Right ventricle myocardium superior (tissue), 1 donor: ENCODE measurements at regions not wholly inside any gene's neighbourhood (a gene's known extent, or its start where the extent isn't known, plus 50 kb on each side); places are given as distances from the start of the nearest gene placed in this dataset.
A peak's percentile ranks its signal among the peaks of the same experiment; 100 is the strongest.

Source experiments
- ATAC-seq: fragments of 200-7000 bp; cut with Tn5 transposase; one replicate; pipeline ENCODE4 v1.9.1; 2020; ENCODE audit warnings: mild to moderate bottlenecking; ENCODE audit not compliant: poor library complexity
- DNase-seq: peaks from one replicate; pipeline ENCODE4 v3.0.0-alpha.2; 2020
- intact Hi-C: fragments of 100-400 bp; cut with DNase I; formaldehyde crosslinking; loops from one replicate; pipeline ENCODE4 v1.11.2; 2022
- donor health status: DM: no; HTN: yes; CAD: no; lungs with severe emphysema.

GRCh38 chr2:144690771-144691170 lies 170.9 kb upstream of the ZEB2 start:
- intact Hi-C loops = no loop called here
- ATAC-seq = no peak

GRCh38 chr2:144686518-144687215 lies 166.7 kb upstream of the ZEB2 start:
- no peak for DNase-seq
- intact Hi-C loops = no loop called here
- peak; percentile 62 for ATAC-seq

More at GRCh38 chr2:144690771-144691170, 170.9 kb upstream of the ZEB2 start:
- DNase-seq = no peak

GRCh38 chr2:144683966-144684365 lies 164.0 kb upstream of the ZEB2 start:
- no peak for DNase-seq
- no peak for ATAC-seq
- intact Hi-C loops = no loop called here

DNA sequence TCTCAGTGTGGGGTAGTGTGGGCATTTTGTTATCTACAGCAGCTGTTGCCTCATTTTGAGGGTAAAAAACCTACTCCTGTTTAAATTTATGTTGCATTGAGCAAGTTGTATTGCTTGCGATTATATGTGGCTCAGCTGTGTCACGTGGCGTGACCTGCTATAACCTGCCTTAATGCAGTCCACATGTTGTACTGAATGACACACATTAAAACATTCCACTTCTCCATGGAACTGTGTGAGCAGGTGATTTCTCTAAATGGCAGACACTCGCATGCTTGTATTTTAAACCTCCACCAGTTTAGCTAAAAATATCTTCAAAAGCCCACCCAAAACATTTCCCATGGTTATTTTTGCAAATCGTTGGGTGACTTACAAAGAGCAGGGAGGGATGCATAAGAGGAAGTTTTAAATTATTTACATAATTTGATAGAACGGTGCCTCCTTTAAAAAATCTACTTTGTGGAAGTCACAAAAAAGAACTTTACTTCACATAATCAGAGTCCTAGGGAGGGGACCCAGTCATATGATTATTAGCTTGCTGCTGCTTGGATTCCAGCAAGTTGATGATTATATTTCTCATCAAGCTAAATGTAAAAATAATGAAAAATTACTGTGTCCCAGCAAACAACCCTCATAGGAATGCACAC lies 163.3 kb upstream of the ZEB2 start:
- intact Hi-C loops = no loop called here
- no peak for DNase-seq
- no peak for ATAC-seq

DNA sequence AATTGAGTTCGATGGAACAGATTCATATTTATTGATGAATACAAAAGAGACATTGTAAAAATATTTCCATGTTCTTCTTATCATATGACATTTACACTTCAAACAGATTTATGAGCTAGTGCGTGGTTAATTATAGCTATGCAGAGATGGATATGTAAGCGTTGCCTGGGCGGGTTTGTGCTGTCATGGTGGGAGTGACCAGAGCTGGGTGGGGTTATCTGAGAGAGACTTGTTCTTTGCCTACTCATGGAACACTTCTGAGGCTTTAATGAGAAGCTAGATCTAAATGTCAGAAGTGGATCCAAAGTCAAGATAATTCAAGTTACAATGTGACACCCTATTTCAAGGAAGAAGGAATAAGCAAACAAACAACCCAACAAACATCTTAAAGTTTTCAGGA lies 162.3 kb upstream of the ZEB2 start:
- ATAC-seq (no peak), DNase-seq (no peak)
- intact Hi-C loops = no loop called here

DNA sequence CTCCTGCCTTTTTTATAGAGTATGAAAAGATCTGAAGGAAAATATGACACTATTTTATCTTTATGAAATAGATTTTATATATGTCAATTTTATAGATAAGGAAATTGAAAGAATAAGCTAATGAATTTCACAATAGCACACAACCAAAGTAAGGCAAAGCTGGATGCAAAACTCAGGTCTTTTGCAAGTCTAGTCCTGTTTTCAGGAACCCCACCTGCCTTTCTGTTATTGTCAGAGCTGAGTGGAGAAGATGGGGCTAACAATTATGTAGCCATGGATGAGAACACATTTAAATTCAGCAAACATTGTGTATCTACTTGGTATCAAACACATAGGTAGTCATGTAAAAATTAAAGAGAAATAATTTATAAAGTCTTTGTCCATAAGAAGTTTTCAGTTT lies 161.5 kb upstream of the ZEB2 start:
- no peak for DNase-seq

GRCh38 chr2:144679942-144680341 lies 160.0 kb upstream of the ZEB2 start:
- intact Hi-C loops = no loop called here
- no peak for ATAC-seq
- no peak for DNase-seq

More for the DNA sequence above, 161.5 kb upstream of the ZEB2 start:
- intact Hi-C loops = no loop called here
- no peak for ATAC-seq

DNA sequence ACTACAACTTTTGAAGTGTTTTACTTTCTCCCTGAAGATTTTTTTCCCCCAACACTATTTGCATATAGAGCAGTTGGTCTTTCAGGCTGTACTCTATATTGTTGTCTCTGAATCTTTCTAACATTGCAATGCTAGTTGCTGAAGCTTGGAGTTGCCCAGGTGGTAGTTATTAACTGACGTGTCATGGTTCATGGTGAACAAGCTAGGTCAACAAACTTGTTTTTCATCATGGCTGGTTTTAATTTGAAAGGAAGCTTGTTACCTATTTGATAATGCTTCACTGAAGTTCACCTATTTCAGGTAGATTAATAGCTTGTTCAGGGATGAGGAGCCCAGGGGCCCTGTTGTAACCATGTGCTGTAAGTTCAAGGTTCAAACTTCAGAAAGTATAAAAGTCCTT lies 158.8 kb upstream of the ZEB2 start:
- no peak for ATAC-seq
- DNase-seq = no peak
- intact Hi-C loops = no loop called here

GRCh38 chr2:144675731-144676130 lies 155.8 kb upstream of the ZEB2 start:
- no peak for ATAC-seq

DNA sequence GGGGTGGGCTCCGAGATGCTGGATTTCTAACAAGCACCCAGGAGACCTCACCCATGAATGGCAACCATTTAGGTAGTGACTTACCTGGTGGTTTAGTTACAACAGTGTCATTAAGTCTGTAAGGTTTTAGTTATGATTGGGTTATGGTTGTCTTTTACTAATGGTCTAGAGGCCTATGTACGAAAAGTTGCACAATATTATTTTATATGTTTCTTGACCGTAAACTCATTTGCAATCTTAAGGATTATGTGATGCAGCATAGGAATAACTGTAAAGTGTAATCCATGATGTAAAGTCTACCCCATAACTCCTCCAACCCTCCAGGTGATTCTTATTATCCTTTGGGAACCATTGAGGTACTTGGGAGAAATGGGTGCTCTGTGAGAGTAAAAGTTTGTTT lies 155.4 kb upstream of the ZEB2 start:
- intact Hi-C loops = no loop called here
- DNase-seq = no peak
- no peak for ATAC-seq

More at GRCh38 chr2:144675731-144676130, 155.8 kb upstream of the ZEB2 start:
- no peak for DNase-seq
- intact Hi-C loops = no loop called here

GRCh38 chr2:144674071-144674470 lies 154.2 kb upstream of the ZEB2 start:
- intact Hi-C loops = no loop called here
- DNase-seq (no peak), ATAC-seq (no peak)

DNA sequence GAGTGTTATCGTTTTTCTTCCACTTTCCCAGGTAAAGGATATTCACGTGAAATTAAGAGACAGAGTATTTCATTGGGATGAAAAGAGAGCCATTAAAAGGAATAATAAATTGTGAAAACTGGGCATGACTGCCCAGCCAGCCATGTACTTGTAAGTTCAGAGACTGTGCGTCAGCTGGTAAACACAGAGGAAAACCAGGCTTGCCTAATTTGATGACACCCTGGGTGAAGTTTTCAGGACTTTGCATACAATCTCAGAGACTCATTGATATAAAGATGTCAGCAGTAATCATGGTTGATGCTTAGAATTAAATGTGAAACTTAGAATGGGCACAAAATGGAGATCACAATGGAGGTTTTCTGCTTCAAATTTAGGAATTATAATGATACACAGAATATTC lies 153.5 kb upstream of the ZEB2 start:
- intact Hi-C loops = no loop called here
- ATAC-seq (no peak), DNase-seq (no peak)

DNA sequence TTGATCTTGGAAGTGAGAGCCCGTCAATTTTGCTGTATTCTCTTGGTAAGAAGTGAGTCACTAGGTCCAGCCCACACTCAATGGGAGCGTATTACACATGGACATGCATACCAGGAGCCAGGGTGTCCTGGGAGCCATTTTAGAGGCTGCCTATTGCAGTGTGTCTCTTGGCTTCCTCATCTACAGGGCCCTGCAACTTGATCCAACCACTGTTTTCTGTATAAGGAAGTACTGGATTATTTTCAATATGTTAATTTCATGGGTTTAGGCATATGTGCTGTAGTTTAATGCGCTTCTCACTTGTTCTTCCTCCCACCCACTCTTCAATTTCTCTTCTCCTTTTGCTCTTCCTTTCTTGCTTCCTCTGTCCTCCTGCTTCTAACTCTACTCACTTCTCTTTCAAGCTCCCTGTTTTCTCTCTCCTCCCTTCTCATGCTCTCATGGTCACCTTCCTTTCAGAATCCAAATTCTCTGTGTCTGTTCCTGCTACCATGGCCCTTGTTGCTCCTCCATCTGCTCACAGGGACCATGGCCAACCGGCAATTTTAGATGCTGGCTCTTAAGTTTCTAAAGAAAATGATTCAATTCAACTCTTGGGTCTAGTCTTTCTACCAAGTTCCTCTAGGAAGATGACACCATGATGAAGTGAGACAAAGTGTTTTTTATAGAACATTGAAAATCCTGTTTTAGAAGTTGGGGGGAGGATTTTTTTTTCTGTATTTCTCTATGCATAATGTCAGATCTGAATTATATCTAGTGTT lies 152.0 kb upstream of the ZEB2 start:
- intact Hi-C loops = no loop called here
- ATAC-seq (peak; percentile 78), DNase-seq (no peak)

GRCh38 chr2:144670738-144671137 lies 150.8 kb upstream of the ZEB2 start:
- ATAC-seq = no peak
- intact Hi-C loops = no loop called here
- no peak for DNase-seq

DNA sequence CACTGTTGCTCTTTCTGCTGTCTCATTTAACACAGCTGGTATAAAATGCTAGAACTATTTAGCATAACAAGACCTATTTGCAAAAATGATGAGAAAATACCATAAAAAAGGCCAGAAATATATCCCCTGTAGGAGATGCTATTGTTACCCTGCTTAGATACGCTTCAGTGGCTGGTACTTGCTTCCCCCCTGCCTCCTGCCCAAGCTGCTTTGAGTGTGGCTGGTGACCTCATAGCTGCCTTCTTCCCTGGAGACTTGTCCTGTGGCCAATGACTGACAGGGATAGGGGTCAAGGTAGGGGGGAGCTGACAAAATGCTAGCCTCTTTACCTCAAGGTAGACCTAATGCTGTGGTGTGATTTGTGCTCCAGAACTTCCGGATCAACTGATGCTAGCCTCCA lies 150.2 kb upstream of the ZEB2 start:
- DNase-seq = no peak
- intact Hi-C loops = no loop called here
- ATAC-seq = no peak

GRCh38 chr2:144669196-144669987 lies 149.5 kb upstream of the ZEB2 start:
- intact Hi-C loops = no loop called here
- DNase-seq (no peak), ATAC-seq (no peak)

- ATAC-seq (no peak), DNase-seq (no peak)
- intact Hi-C loops = no loop called here
These were observed 148.7 kb upstream of the ZEB2 start for GRCh38 chr2:144668493-144669110.

DNA sequence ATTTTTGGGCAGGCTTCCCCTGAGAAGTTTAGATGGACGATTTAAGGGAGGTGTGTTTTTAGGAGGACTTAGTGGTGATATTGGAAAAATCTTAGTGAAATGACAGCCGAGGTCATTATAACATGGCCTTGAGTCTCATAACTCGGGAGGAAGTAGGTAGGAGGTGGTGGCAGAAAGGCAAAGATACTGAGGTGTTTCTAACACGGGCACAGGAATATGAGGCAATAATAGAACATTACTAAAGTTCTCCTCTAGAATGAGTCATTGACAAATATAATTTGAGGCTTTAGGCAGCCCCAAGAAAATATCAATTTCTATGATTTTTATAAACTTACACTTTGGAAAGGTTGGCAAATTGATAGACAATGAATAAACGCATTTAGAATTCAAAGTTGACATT lies 146.1 kb upstream of the ZEB2 start:
- intact Hi-C loops = no loop called here
- DNase-seq (no peak), ATAC-seq (no peak)

DNA sequence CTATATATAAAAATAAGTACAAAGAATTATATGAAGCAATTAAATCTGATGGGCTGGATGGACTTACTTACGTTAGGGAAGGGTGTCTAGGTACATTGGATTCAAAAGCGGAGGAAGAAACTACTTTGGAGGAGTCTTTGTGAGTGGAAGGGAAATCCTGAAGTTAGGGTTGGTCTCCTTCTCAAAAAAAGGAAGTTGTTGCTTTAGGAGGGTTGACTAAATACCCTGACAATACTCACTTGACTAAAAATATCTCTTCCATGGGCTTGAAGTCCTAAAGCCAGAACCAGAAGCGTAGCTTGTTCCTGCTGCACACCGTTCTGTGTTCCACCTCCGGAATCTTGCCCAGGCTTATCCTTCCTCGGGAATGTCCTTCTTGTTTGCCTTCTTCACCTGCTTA lies 143.3 kb upstream of the ZEB2 start:
- intact Hi-C loops = no loop called here
- ATAC-seq (peak; percentile 26), DNase-seq (no peak)
